SIG-M5 (cell line): ENCODE measurements at regions not wholly inside any gene's neighbourhood (a gene's known extent, or its start where the extent isn't known, plus 50 kb on each side); places are given as distances from the start of the nearest gene placed in this dataset.

Experiments used
- DNase-seq: peaks from one replicate; lab custom pipeline; 2025; lab: John Stamatoyannopoulos, UW

- no peak for DNase-seq
Measured at GRCh38 chr14:66115740-66116502, 370.2 kb upstream of the CCDC196 start.

- no peak for DNase-seq
Measured at GRCh38 chr14:66116732-66117131, 369.4 kb upstream of the CCDC196 start.

- no peak for DNase-seq
Measured at GRCh38 chr14:66117600-66117999, 368.6 kb upstream of the CCDC196 start.

GRCh38 chr14:66119606-66120231 lies 366.5 kb upstream of the CCDC196 start:
- DNase-seq = no peak

GRCh38 chr14:66120402-66120801 lies 365.8 kb upstream of the CCDC196 start:
- DNase-seq = no peak

GRCh38 chr14:66121859-66122258 lies 364.3 kb upstream of the CCDC196 start:
- no peak for DNase-seq

GRCh38 chr14:66129224-66129623 lies 356.9 kb upstream of the CCDC196 start:
- no peak for DNase-seq

- no peak for DNase-seq
Measured at GRCh38 chr14:66131111-66131510, 355.1 kb upstream of the CCDC196 start.

GRCh38 chr14:66133666-66134065 lies 352.5 kb upstream of the CCDC196 start:
- DNase-seq = no peak

GRCh38 chr14:66135831-66136230 lies 350.3 kb upstream of the CCDC196 start:
- DNase-seq = no peak

- DNase-seq = no peak
Measured at GRCh38 chr14:66137081-66137480, 349.1 kb upstream of the CCDC196 start.

- no peak for DNase-seq
Measured at GRCh38 chr14:66139432-66139831, 346.7 kb upstream of the CCDC196 start.

GRCh38 chr14:66140213-66140918 lies 345.8 kb upstream of the CCDC196 start:
- DNase-seq = no peak

GRCh38 chr14:66140963-66141362 lies 345.2 kb upstream of the CCDC196 start:
- no peak for DNase-seq

GRCh38 chr14:66141733-66142132 lies 344.4 kb upstream of the CCDC196 start:
- DNase-seq = no peak

- DNase-seq = no peak
Measured at GRCh38 chr14:66143387-66144112, 342.6 kb upstream of the CCDC196 start.

- DNase-seq = no peak
Measured at GRCh38 chr14:66152302-66152701, 333.9 kb upstream of the CCDC196 start.

GRCh38 chr14:66152747-66153146 lies 333.4 kb upstream of the CCDC196 start:
- DNase-seq = no peak

- no peak for DNase-seq
Measured at GRCh38 chr14:66163023-66163422, 323.1 kb upstream of the CCDC196 start.

GRCh38 chr14:66165337-66165736 lies 320.8 kb upstream of the CCDC196 start:
- no peak for DNase-seq

- no peak for DNase-seq
Measured at GRCh38 chr14:66174453-66174891, 311.7 kb upstream of the CCDC196 start.

GRCh38 chr14:66177935-66178334 lies 308.2 kb upstream of the CCDC196 start:
- no peak for DNase-seq
